ENCODE measurements at regions not wholly inside any gene's neighbourhood (a gene's known extent, or its start where the extent isn't known, plus 50 kb on each side); places are given as distances from the start of the nearest gene placed in this dataset.

GRCh38 chr2:76073992-76074604, 363.4 kb upstream of the GCFC2 start:
- TF ChIP-seq CTCF (IDR thresholded peaks at IDR 0.05) (no peak), POLR2A (IDR thresholded peaks at IDR 0.05) (no peak)
